ENCODE measurements at regions not wholly inside any gene's neighbourhood (a gene's known extent, or its start where the extent isn't known, plus 50 kb on each side); places are given as distances from the start of the nearest gene placed in this dataset.

GRCh38 chr2:111653913-111654312 lies 230.1 kb downstream of the ANAPC1 start:
- TF ChIP-seq, protein P1, sequence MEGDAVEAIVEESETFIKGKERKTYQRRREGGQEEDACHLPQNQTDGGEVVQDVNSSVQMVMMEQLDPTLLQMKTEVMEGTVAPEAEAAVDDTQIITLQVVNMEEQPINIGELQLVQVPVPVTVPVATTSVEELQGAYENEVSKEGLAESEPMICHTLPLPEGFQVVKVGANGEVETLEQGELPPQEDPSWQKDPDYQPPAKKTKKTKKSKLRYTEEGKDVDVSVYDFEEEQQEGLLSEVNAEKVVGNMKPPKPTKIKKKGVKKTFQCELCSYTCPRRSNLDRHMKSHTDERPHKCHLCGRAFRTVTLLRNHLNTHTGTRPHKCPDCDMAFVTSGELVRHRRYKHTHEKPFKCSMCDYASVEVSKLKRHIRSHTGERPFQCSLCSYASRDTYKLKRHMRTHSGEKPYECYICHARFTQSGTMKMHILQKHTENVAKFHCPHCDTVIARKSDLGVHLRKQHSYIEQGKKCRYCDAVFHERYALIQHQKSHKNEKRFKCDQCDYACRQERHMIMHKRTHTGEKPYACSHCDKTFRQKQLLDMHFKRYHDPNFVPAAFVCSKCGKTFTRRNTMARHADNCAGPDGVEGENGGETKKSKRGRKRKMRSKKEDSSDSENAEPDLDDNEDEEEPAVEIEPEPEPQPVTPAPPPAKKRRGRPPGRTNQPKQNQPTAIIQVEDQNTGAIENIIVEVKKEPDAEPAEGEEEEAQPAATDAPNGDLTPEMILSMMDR (conservative IDR thresholded peaks at IDR 0.05; ENCODE audit: low read length) = no peak
- no peak for TF ChIP-seq EZH2phosphoT487 (IDR thresholded peaks at IDR 0.05; ENCODE audit: borderline replicate concordance, low read depth, low read length)
